Keratinocyte (primary cell): ENCODE measurements at regions not wholly inside any gene's neighbourhood (a gene's known extent, or its start where the extent isn't known, plus 50 kb on each side); places are given as distances from the start of the nearest gene placed in this dataset.
"Not testable (repeated sequence)": the region's sequence is repeated elsewhere in the genome, so short reads cannot be mapped to it uniquely, and the experiment has no call there.

Experiments
- CTCF ChIP-seq, 3 experiments: IDR thresholded peaks in 1 of 3; conservative IDR thresholded peaks in 1 of 3; optimal IDR thresholded peaks in 1 of 3; 2 replicates in 2 of 3; 3 replicates in 1 of 3; pipeline versions ENCODE3 to v1.5.1; 2011; ENCODE audit warnings: low read length in 3 of 3, mild to moderate bottlenecking in 3 of 3, moderate library complexity in 2 of 3, control low read depth in 1 of 3, inconsistent platforms in 1 of 3; ENCODE audit not compliant: insufficient read depth in 2 of 3; ENCODE audit errors: extremely low read depth in 1 of 3
- EZH2 ChIP-seq: IDR thresholded peaks from one replicate; pipeline ENCODE4 v1.6.1; 2012; ENCODE audit warnings: inconsistent platforms, mild to moderate bottlenecking, low read length, moderate library complexity

- TF ChIP-seq EZH2; CTCF (optimal IDR thresholded peaks at IDR 0.05 in 1 of 3, IDR thresholded peaks at IDR 0.05 in 1 of 3, conservative IDR thresholded peaks at IDR 0.05 in 1 of 3; ENCODE audit: extremely low read depth in 1 of 3, insufficient read depth in 2 of 3, low read length in 3 of 3): not testable (repeated sequence)
These were observed 61.6 kb upstream of the IKBKE start for GRCh38 chr1:206408371-206409288.
